ENCODE measurements at regions not wholly inside any gene's neighbourhood (a gene's known extent, or its start where the extent isn't known, plus 50 kb on each side); places are given as distances from the start of the nearest gene placed in this dataset.

GRCh38 chr18:34529358-34530335 lies 180.5 kb upstream of the DTNA start:
- TF ChIP-seq POLR2A (IDR thresholded peaks at IDR 0.05; ENCODE audit: low read length): no peak
- no peak for TF ChIP-seq GATA1 (IDR thresholded peaks at IDR 0.05; ENCODE audit: low read depth, low read length)

Measured in erythroblast (primary cell).